WTC11 (cell line): ENCODE measurements at regions not wholly inside any gene's neighbourhood (a gene's known extent, or its start where the extent isn't known, plus 50 kb on each side); places are given as distances from the start of the nearest gene placed in this dataset.

Source experiments
- CBFB ChIP-seq: sonication (generic); formaldehyde crosslinking; IDR thresholded peaks from 2 replicates; pipeline ENCODE4 v1.8.1; 2022; ENCODE audit warnings: mild to moderate bottlenecking, low read depth, missing genetic modification reagents
- CREB1 ChIP-seq: sonication (generic); formaldehyde crosslinking; IDR thresholded peaks from 2 replicates; pipeline ENCODE4 v1.8.0; 2023; ENCODE audit warnings: mild to moderate bottlenecking, missing genetic modification reagents
- CREM ChIP-seq: sonication (generic); formaldehyde crosslinking; IDR thresholded peaks from 2 replicates; pipeline ENCODE4 v1.8.1; 2022; ENCODE audit warnings: mild to moderate bottlenecking, missing genetic modification reagents, moderate library complexity
- HMGA2 ChIP-seq: fragments of 250-450 bp; sonication (Bioruptor Pico); IDR thresholded peaks from 2 replicates; pipeline ENCODE4 v1.4.0; 2021; ENCODE audit warnings: mild to moderate bottlenecking, moderate library complexity
- NR2C2 ChIP-seq: sonication (generic); formaldehyde crosslinking; IDR thresholded peaks from 2 replicates; pipeline ENCODE4 v1.8.0; 2022; ENCODE audit warnings: mild to moderate bottlenecking, missing genetic modification reagents
- NR3C1 ChIP-seq: sonication (generic); formaldehyde crosslinking; conservative IDR thresholded peaks from 2 replicates; pipeline ENCODE4 v1.8.1; 2023; ENCODE audit warnings: low read depth, mild to moderate bottlenecking, missing genetic modification reagents
- TCF7 ChIP-seq: sonication (generic); formaldehyde crosslinking; IDR thresholded peaks from 2 replicates; pipeline ENCODE4 v1.8.0; 2022; ENCODE audit warnings: mild to moderate bottlenecking, low read depth, missing genetic modification reagents, moderate library complexity
- ZBTB21 ChIP-seq: sonication (generic); formaldehyde crosslinking; IDR thresholded peaks from 2 replicates; pipeline ENCODE4 v1.8.1; 2023; ENCODE audit warnings: mild to moderate bottlenecking, missing genetic modification reagents, borderline replicate concordance
- ZMAT4 ChIP-seq: fragments of 250-450 bp; sonication (Bioruptor Pico); IDR thresholded peaks from 2 replicates; pipeline ENCODE4 v1.9.0; 2021; ENCODE audit warnings: mild to moderate bottlenecking
- TF ChIP-seq, protein P1 (sequence below): fragments of 200-600 bp; IDR thresholded peaks from 2 replicates; pipeline ENCODE4 v1.8.0; 2022; ENCODE audit warnings: antibody characterized with exemption
- TF ChIP-seq, protein P2 (sequence below): fragments of 250-450 bp; sonication (Bioruptor Pico); IDR thresholded peaks from 2 replicates; pipeline ENCODE4 v2.1.2; 2022; ENCODE audit warnings: mild to moderate bottlenecking, moderate library complexity
- TF ChIP-seq, protein P3 (sequence below): sonication (generic); formaldehyde crosslinking; IDR thresholded peaks from 2 replicates; pipeline ENCODE4 v1.8.1; 2022; ENCODE audit warnings: low read depth, missing genetic modification reagents, borderline replicate concordance
- TF ChIP-seq, protein P4 (sequence below): sonication (generic); formaldehyde crosslinking; conservative IDR thresholded peaks from 2 replicates; pipeline ENCODE4 v1.8.1; 2023; ENCODE audit warnings: mild to moderate bottlenecking, low read depth, missing genetic modification reagents, moderate library complexity

- no peak for TF ChIP-seq NR2C2
- TF ChIP-seq, protein P1, sequence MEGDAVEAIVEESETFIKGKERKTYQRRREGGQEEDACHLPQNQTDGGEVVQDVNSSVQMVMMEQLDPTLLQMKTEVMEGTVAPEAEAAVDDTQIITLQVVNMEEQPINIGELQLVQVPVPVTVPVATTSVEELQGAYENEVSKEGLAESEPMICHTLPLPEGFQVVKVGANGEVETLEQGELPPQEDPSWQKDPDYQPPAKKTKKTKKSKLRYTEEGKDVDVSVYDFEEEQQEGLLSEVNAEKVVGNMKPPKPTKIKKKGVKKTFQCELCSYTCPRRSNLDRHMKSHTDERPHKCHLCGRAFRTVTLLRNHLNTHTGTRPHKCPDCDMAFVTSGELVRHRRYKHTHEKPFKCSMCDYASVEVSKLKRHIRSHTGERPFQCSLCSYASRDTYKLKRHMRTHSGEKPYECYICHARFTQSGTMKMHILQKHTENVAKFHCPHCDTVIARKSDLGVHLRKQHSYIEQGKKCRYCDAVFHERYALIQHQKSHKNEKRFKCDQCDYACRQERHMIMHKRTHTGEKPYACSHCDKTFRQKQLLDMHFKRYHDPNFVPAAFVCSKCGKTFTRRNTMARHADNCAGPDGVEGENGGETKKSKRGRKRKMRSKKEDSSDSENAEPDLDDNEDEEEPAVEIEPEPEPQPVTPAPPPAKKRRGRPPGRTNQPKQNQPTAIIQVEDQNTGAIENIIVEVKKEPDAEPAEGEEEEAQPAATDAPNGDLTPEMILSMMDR = no peak
- TF ChIP-seq NR3C1 = no peak
- TF ChIP-seq CBFB (CRISPR knock-in tag) = no peak
- no peak for TF ChIP-seq ZMAT4 (CRISPR knock-in tag)
- no peak for TF ChIP-seq CREM (CRISPR knock-in tag)
- no peak for TF ChIP-seq CREB1 (CRISPR knock-in tag)
- TF ChIP-seq TCF7 (CRISPR knock-in tag) = no peak
- TF ChIP-seq, protein P2, sequence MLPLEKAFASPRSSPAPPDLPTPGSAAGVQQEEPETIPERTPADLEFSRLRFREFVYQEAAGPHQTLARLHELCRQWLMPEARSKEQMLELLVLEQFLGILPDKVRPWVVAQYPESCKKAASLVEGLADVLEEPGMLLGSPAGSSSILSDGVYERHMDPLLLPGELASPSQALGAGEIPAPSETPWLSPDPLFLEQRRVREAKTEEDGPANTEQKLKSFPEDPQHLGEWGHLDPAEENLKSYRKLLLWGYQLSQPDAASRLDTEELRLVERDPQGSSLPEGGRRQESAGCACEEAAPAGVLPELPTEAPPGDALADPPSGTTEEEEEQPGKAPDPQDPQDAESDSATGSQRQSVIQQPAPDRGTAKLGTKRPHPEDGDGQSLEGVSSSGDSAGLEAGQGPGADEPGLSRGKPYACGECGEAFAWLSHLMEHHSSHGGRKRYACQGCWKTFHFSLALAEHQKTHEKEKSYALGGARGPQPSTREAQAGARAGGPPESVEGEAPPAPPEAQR (CRISPR knock-in tag) = no peak
- TF ChIP-seq, protein P3, sequence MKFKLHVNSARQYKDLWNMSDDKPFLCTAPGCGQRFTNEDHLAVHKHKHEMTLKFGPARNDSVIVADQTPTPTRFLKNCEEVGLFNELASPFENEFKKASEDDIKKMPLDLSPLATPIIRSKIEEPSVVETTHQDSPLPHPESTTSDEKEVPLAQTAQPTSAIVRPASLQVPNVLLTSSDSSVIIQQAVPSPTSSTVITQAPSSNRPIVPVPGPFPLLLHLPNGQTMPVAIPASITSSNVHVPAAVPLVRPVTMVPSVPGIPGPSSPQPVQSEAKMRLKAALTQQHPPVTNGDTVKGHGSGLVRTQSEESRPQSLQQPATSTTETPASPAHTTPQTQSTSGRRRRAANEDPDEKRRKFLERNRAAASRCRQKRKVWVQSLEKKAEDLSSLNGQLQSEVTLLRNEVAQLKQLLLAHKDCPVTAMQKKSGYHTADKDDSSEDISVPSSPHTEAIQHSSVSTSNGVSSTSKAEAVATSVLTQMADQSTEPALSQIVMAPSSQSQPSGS (CRISPR knock-in tag) = no peak
- TF ChIP-seq HMGA2 = no peak
- no peak for TF ChIP-seq ZBTB21 (CRISPR knock-in tag)
- TF ChIP-seq, protein P4, sequence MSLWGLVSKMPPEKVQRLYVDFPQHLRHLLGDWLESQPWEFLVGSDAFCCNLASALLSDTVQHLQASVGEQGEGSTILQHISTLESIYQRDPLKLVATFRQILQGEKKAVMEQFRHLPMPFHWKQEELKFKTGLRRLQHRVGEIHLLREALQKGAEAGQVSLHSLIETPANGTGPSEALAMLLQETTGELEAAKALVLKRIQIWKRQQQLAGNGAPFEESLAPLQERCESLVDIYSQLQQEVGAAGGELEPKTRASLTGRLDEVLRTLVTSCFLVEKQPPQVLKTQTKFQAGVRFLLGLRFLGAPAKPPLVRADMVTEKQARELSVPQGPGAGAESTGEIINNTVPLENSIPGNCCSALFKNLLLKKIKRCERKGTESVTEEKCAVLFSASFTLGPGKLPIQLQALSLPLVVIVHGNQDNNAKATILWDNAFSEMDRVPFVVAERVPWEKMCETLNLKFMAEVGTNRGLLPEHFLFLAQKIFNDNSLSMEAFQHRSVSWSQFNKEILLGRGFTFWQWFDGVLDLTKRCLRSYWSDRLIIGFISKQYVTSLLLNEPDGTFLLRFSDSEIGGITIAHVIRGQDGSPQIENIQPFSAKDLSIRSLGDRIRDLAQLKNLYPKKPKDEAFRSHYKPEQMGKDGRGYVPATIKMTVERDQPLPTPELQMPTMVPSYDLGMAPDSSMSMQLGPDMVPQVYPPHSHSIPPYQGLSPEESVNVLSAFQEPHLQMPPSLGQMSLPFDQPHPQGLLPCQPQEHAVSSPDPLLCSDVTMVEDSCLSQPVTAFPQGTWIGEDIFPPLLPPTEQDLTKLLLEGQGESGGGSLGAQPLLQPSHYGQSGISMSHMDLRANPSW (CRISPR knock-in tag) = no peak
Observed at GRCh38 chr11:23727794-23728193, 769.1 kb upstream of the LUZP2 start.
